ENCODE measurements at regions not wholly inside any gene's neighbourhood (a gene's known extent, or its start where the extent isn't known, plus 50 kb on each side); places are given as distances from the start of the nearest gene placed in this dataset.

DNA sequence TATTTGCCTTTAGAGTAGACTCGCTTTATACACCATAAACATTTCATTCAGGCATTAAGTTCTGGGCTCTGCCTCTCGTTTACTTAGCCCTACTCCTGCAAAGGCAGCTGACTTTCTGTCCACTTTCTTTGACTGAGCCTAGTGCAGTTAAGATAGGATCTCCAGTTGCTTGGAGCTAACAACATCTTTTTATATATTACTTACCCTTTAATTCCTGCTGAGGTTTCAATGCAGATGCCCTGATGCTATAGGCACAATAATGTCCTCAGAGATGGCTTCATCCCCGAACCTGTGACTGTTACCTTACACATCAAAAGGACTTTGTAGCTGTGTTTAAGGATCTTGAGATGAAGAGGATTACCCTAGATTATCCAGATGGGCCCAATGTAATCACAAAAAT, 505.8 kb upstream of the TNP1 start:
- Histone ChIP-seq H3K79me2 (ENCODE audit: control insufficient read depth, insufficient read depth, low read length) (no peaks in the 10 kb centered on the region), H3K4me2 (ENCODE audit: control insufficient read depth, insufficient read depth) (no peak overlapping the region), H3K27me3 (replicated peaks in 1 of 2; ENCODE audit: control insufficient read depth in 2 of 2, insufficient read depth in 2 of 2, low read length in 1 of 2) (peaks cover 0 to 2% of the 10 kb centered on the region in 2 experiments; a peak in 1 of 4 replicates), H2AFZ (ENCODE audit: control insufficient read depth, low read depth, low read length) (no peak overlapping the region), H4K20me1 (ENCODE audit: control insufficient read depth, insufficient read depth) (no peaks in the 10 kb centered on the region), H3K9ac (ENCODE audit: control insufficient read depth, insufficient read depth, low read length) (no peak overlapping the region), H3K27ac (ENCODE audit: control insufficient read depth, insufficient read depth) (no peak overlapping the region), H3K4me1 (ENCODE audit: control insufficient read depth, insufficient read depth, low read length) (no peaks in the 10 kb centered on the region), H3K36me3 (ENCODE audit: control insufficient read depth in 2 of 2, insufficient read depth in 2 of 2, low read length in 1 of 2) (no peaks in the 10 kb centered on the region), H3K9me3 (replicated peaks; ENCODE audit: control insufficient read depth, insufficient read depth, low read length) (no peaks in the 10 kb centered on the region), H3K4me3 (no peak overlapping the region)
- DNase-seq (ENCODE audit: low read depth, low spot score) = no peak
- TF ChIP-seq, protein P1, sequence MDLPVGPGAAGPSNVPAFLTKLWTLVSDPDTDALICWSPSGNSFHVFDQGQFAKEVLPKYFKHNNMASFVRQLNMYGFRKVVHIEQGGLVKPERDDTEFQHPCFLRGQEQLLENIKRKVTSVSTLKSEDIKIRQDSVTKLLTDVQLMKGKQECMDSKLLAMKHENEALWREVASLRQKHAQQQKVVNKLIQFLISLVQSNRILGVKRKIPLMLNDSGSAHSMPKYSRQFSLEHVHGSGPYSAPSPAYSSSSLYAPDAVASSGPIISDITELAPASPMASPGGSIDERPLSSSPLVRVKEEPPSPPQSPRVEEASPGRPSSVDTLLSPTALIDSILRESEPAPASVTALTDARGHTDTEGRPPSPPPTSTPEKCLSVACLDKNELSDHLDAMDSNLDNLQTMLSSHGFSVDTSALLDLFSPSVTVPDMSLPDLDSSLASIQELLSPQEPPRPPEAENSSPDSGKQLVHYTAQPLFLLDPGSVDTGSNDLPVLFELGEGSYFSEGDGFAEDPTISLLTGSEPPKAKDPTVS (IDR thresholded peaks at IDR 0.05; ENCODE audit: low read depth, low read length) = no peak
- no peak for TF ChIP-seq SPI1 (IDR thresholded peaks at IDR 0.05; ENCODE audit: borderline replicate concordance, insufficient read depth, low read depth, low read length)
- no peak for TF ChIP-seq PML (IDR thresholded peaks at IDR 0.05; ENCODE audit: low read length)
- TF ChIP-seq CBX5 (IDR thresholded peaks at IDR 0.05; ENCODE audit: low read depth) = no peak
- TF ChIP-seq, protein P2, sequence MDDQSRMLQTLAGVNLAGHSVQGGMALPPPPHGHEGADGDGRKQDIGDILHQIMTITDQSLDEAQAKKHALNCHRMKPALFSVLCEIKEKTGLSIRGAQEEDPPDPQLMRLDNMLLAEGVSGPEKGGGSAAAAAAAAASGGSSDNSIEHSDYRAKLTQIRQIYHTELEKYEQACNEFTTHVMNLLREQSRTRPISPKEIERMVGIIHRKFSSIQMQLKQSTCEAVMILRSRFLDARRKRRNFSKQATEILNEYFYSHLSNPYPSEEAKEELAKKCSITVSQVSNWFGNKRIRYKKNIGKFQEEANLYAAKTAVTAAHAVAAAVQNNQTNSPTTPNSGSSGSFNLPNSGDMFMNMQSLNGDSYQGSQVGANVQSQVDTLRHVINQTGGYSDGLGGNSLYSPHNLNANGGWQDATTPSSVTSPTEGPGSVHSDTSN (IDR thresholded peaks at IDR 0.05; ENCODE audit: insufficient replicate concordance, low read depth, low read length) = no peak
- TF ChIP-seq SMAD1 (IDR thresholded peaks at IDR 0.05; ENCODE audit: low read depth, partially characterized antibody) = no peak
- TF ChIP-seq, protein P3, sequence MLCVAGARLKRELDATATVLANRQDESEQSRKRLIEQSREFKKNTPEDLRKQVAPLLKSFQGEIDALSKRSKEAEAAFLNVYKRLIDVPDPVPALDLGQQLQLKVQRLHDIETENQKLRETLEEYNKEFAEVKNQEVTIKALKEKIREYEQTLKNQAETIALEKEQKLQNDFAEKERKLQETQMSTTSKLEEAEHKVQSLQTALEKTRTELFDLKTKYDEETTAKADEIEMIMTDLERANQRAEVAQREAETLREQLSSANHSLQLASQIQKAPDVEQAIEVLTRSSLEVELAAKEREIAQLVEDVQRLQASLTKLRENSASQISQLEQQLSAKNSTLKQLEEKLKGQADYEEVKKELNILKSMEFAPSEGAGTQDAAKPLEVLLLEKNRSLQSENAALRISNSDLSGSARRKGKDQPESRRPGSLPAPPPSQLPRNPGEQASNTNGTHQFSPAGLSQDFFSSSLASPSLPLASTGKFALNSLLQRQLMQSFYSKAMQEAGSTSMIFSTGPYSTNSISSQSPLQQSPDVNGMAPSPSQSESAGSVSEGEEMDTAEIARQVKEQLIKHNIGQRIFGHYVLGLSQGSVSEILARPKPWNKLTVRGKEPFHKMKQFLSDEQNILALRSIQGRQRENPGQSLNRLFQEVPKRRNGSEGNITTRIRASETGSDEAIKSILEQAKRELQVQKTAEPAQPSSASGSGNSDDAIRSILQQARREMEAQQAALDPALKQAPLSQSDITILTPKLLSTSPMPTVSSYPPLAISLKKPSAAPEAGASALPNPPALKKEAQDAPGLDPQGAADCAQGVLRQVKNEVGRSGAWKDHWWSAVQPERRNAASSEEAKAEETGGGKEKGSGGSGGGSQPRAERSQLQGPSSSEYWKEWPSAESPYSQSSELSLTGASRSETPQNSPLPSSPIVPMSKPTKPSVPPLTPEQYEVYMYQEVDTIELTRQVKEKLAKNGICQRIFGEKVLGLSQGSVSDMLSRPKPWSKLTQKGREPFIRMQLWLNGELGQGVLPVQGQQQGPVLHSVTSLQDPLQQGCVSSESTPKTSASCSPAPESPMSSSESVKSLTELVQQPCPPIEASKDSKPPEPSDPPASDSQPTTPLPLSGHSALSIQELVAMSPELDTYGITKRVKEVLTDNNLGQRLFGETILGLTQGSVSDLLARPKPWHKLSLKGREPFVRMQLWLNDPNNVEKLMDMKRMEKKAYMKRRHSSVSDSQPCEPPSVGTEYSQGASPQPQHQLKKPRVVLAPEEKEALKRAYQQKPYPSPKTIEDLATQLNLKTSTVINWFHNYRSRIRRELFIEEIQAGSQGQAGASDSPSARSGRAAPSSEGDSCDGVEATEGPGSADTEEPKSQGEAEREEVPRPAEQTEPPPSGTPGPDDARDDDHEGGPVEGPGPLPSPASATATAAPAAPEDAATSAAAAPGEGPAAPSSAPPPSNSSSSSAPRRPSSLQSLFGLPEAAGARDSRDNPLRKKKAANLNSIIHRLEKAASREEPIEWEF (IDR thresholded peaks at IDR 0.05; ENCODE audit: insufficient replicate concordance, low read depth, low read length) = no peak
- no peak for TF ChIP-seq STAT1 (conservative IDR thresholded peaks at IDR 0.05)
- TF ChIP-seq FOXK2 (IDR thresholded peaks at IDR 0.05) = no peak
- TF ChIP-seq ZBED1 (IDR thresholded peaks at IDR 0.05; ENCODE audit: borderline replicate concordance) = no peak
- no peak for TF ChIP-seq POU2F2 (IDR thresholded peaks at IDR 0.05; ENCODE audit: borderline replicate concordance, low read depth, low read length)
- TF ChIP-seq CEBPB (IDR thresholded peaks at IDR 0.05; ENCODE audit: borderline replicate concordance in 1 of 2, low read depth in 2 of 2, low read length in 2 of 2) = no peak
- no peak for TF ChIP-seq EZH2 (IDR thresholded peaks at IDR 0.05; ENCODE audit: borderline replicate concordance, control insufficient read depth, low read depth, low read length)
- TF ChIP-seq DPF2 (IDR thresholded peaks at IDR 0.05) = no peak
- TF ChIP-seq ESRRA (IDR thresholded peaks at IDR 0.05; ENCODE audit: low read length) = no peak
- no peak for TF ChIP-seq RAD51 (IDR thresholded peaks at IDR 0.05)
- SMC1A ChIA-PET (ENCODE audit: uncharacterized antibody, unreplicated experiment) = no interaction called here
- in situ Hi-C loops (cut with MboI) (no loop called here), intact Hi-C loops (cut with micrococcal nuclease; ENCODE audit: unreplicated experiment) (no loop called here)
- RAD21 ChIA-PET (ENCODE audit: unreplicated experiment) = no interaction called here
- POLR2A ChIA-PET = no interaction called here
- 1% methylated on average over 3 of the region's 3 CpGs for WGBS (ENCODE audit: insufficient coverage, insufficient replicate concordance, low lambda C conversion rate, missing lambda C conversion rate)
- CTCF ChIA-PET = no interaction called here
- ATAC-seq = no peak
- no TSS peak for BruUV-seq (replicated peaks)
- FAIRE-seq = no peak

All from GM12878 (cell line).